ENCODE measurements at regions not wholly inside any gene's neighbourhood (a gene's known extent, or its start where the extent isn't known, plus 50 kb on each side); places are given as distances from the start of the nearest gene placed in this dataset.

GRCh38 chr3:190728574-190729246, 133.8 kb downstream of the GMNC start:
- 63% methylated on average over 3 of the region's 7 CpGs for WGBS (ENCODE audit: insufficient coverage)
- H3K9me3 ChIP-seq (replicated peaks; ENCODE audit: control insufficient read depth, low read depth, low read length), result no peaks in the 10 kb centered on the region
- no peak for DNase-seq
- no peak overlapping the region for H3K4me3 ChIP-seq (ENCODE audit: low read length)
- H3K4me1 ChIP-seq (ENCODE audit: control insufficient read depth, insufficient read depth, low read length), result no peaks in the 10 kb centered on the region
- no peak overlapping the region for H3K27ac ChIP-seq (ENCODE audit: low read length)
- no peaks in the 10 kb centered on the region for H3K27me3 ChIP-seq (ENCODE audit: control insufficient read depth, insufficient read depth, low read length)
- H3K36me3 ChIP-seq (ENCODE audit: control insufficient read depth, insufficient read depth, low read length), result no peaks in the 10 kb centered on the region

GRCh38 chr3:190722181-190722905, 140.2 kb downstream of the GMNC start:
- no peaks in the 10 kb centered on the region for H3K36me3 ChIP-seq (ENCODE audit: control insufficient read depth, insufficient read depth, low read length)
- no CpG with 5 or more reads among the region's 4 CpGs for WGBS (ENCODE audit: insufficient coverage)
- H3K27me3 ChIP-seq (ENCODE audit: control insufficient read depth, insufficient read depth, low read length), result no peaks in the 10 kb centered on the region
- no peaks in the 10 kb centered on the region for H3K4me1 ChIP-seq (ENCODE audit: control insufficient read depth, insufficient read depth, low read length)
- no peak overlapping the region for H3K27ac ChIP-seq (ENCODE audit: low read length)
- no peaks in the 10 kb centered on the region for H3K9me3 ChIP-seq (replicated peaks; ENCODE audit: control insufficient read depth, low read depth, low read length)
- no peak overlapping the region for H3K4me3 ChIP-seq (ENCODE audit: low read length)
- DNase-seq, result no peak

- WGBS (ENCODE audit: insufficient coverage), result 96% methylated on average over 3 of the region's 5 CpGs
- DNase-seq, result no peak
- no peaks in the 10 kb centered on the region for H3K9me3 ChIP-seq (replicated peaks; ENCODE audit: control insufficient read depth, low read depth, low read length)
- no peak overlapping the region for H3K27ac ChIP-seq (ENCODE audit: low read length)
- no peaks in the 10 kb centered on the region for H3K36me3 ChIP-seq (ENCODE audit: control insufficient read depth, insufficient read depth, low read length)
- no peaks in the 10 kb centered on the region for H3K4me1 ChIP-seq (ENCODE audit: control insufficient read depth, insufficient read depth, low read length)
- no peaks in the 10 kb centered on the region for H3K27me3 ChIP-seq (ENCODE audit: control insufficient read depth, insufficient read depth, low read length)
- H3K4me3 ChIP-seq (ENCODE audit: low read length), result no peak overlapping the region
Measured at GRCh38 chr3:190721330-190721729, 141.2 kb downstream of the GMNC start.

GRCh38 chr3:190718671-190719070, 143.8 kb downstream of the GMNC start:
- H3K27ac ChIP-seq (ENCODE audit: low read length), result no peak overlapping the region
- H3K36me3 ChIP-seq (ENCODE audit: control insufficient read depth, insufficient read depth, low read length), result no peaks in the 10 kb centered on the region
- H3K4me3 ChIP-seq (ENCODE audit: low read length), result no peak overlapping the region
- no peaks in the 10 kb centered on the region for H3K27me3 ChIP-seq (ENCODE audit: control insufficient read depth, insufficient read depth, low read length)
- H3K9me3 ChIP-seq (replicated peaks; ENCODE audit: control insufficient read depth, low read depth, low read length), result no peaks in the 10 kb centered on the region
- no CpG with 5 or more reads among the region's 4 CpGs for WGBS (ENCODE audit: insufficient coverage)
- H3K4me1 ChIP-seq (ENCODE audit: control insufficient read depth, insufficient read depth, low read length), result no peaks in the 10 kb centered on the region
- no peak for DNase-seq

GRCh38 chr3:190718097-190718496, 144.4 kb downstream of the GMNC start:
- Histone ChIP-seq H3K27me3 (ENCODE audit: control insufficient read depth, insufficient read depth, low read length) (no peaks in the 10 kb centered on the region), H3K36me3 (ENCODE audit: control insufficient read depth, insufficient read depth, low read length) (no peaks in the 10 kb centered on the region), H3K4me3 (ENCODE audit: low read length) (no peak overlapping the region), H3K4me1 (ENCODE audit: control insufficient read depth, insufficient read depth, low read length) (no peaks in the 10 kb centered on the region), H3K27ac (ENCODE audit: low read length) (no peak overlapping the region), H3K9me3 (replicated peaks; ENCODE audit: control insufficient read depth, low read depth, low read length) (no peaks in the 10 kb centered on the region)
- no peak for DNase-seq
- whole genome bisulfite sequencing (ENCODE audit: insufficient coverage), result 30% methylated on average over 2 of the region's 5 CpGs

- H3K36me3 ChIP-seq (ENCODE audit: control insufficient read depth, insufficient read depth, low read length), result no peaks in the 10 kb centered on the region
- no peak for DNase-seq
- no peaks in the 10 kb centered on the region for H3K4me1 ChIP-seq (ENCODE audit: control insufficient read depth, insufficient read depth, low read length)
- 80% methylated on average over 1 of the region's 3 CpGs for WGBS (ENCODE audit: insufficient coverage)
- H3K27ac ChIP-seq (ENCODE audit: low read length), result no peak overlapping the region
- no peak overlapping the region for H3K4me3 ChIP-seq (ENCODE audit: low read length)
- H3K9me3 ChIP-seq (replicated peaks; ENCODE audit: control insufficient read depth, low read depth, low read length), result no peaks in the 10 kb centered on the region
- H3K27me3 ChIP-seq (ENCODE audit: control insufficient read depth, insufficient read depth, low read length), result no peaks in the 10 kb centered on the region
Measured at GRCh38 chr3:190716961-190717360, 145.5 kb downstream of the GMNC start.

GRCh38 chr3:190716211-190716610, 146.3 kb downstream of the GMNC start:
- H3K27ac ChIP-seq (ENCODE audit: low read length), result no peak overlapping the region
- H3K4me1 ChIP-seq (ENCODE audit: control insufficient read depth, insufficient read depth, low read length), result no peaks in the 10 kb centered on the region
- no peak for DNase-seq
- no peaks in the 10 kb centered on the region for H3K9me3 ChIP-seq (replicated peaks; ENCODE audit: control insufficient read depth, low read depth, low read length)
- H3K4me3 ChIP-seq (ENCODE audit: low read length), result no peak overlapping the region
- no peaks in the 10 kb centered on the region for H3K27me3 ChIP-seq (ENCODE audit: control insufficient read depth, insufficient read depth, low read length)
- WGBS (ENCODE audit: insufficient coverage), result no CpG with 5 or more reads among the region's 2 CpGs
- H3K36me3 ChIP-seq (ENCODE audit: control insufficient read depth, insufficient read depth, low read length), result no peaks in the 10 kb centered on the region

GRCh38 chr3:190710723-190711122, 151.8 kb downstream of the GMNC start:
- DNase-seq, result no peak
- Histone ChIP-seq H3K9me3 (replicated peaks; ENCODE audit: control insufficient read depth, low read depth, low read length) (no peaks in the 10 kb centered on the region), H3K27me3 (ENCODE audit: control insufficient read depth, insufficient read depth, low read length) (no peaks in the 10 kb centered on the region), H3K4me1 (ENCODE audit: control insufficient read depth, insufficient read depth, low read length) (no peaks in the 10 kb centered on the region), H3K4me3 (ENCODE audit: low read length) (no peak overlapping the region), H3K36me3 (ENCODE audit: control insufficient read depth, insufficient read depth, low read length) (no peaks in the 10 kb centered on the region), H3K27ac (ENCODE audit: low read length) (no peak overlapping the region)
- no CpG with 5 or more reads among the region's 3 CpGs for WGBS (ENCODE audit: insufficient coverage)

- no peaks in the 10 kb centered on the region for H3K9me3 ChIP-seq (replicated peaks; ENCODE audit: control insufficient read depth, low read depth, low read length)
- no CpG with 5 or more reads among the region's 2 CpGs for WGBS (ENCODE audit: insufficient coverage)
- H3K36me3 ChIP-seq (ENCODE audit: control insufficient read depth, insufficient read depth, low read length), result no peaks in the 10 kb centered on the region
- no peaks in the 10 kb centered on the region for H3K27me3 ChIP-seq (ENCODE audit: control insufficient read depth, insufficient read depth, low read length)
- no peak overlapping the region for H3K4me3 ChIP-seq (ENCODE audit: low read length)
- H3K4me1 ChIP-seq (ENCODE audit: control insufficient read depth, insufficient read depth, low read length), result no peaks in the 10 kb centered on the region
- no peak for DNase-seq
- H3K27ac ChIP-seq (ENCODE audit: low read length), result no peak overlapping the region
Measured at GRCh38 chr3:190709351-190709773, 153.1 kb downstream of the GMNC start.
